ENCODE measurements at regions not wholly inside any gene's neighbourhood (a gene's known extent, or its start where the extent isn't known, plus 50 kb on each side); places are given as distances from the start of the nearest gene placed in this dataset.

DNA sequence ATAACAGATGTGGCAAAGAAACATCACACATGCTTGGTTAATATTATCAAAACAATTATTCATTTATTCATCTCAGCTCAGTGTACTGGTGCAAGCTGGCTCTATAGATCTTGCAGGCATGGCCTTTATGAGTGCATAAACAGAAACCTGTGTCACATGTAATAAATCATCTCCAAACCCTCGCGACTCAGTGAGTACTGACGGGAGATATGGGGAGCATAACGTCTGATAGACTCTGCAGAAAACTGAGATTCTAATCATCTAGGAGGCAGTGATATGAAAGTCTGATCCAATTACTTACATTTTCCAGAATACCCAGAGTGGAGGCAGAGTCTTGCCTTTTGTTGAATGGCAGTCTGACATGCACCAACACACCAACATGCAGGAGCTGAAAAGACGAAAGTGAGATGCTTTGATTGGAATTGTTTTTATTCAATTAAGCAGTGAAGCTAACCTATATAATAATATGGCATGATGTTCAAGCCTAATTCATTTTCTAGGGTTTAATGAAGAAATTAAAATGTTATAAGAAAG lies 416.8 kb downstream of the RNF144A start:
- H3K4me1 Mint-ChIP-seq (ENCODE audit: low read depth), result no peaks in the 10 kb centered on the region
- DNase-seq, result no peak
- H3K36me3 Mint-ChIP-seq (ENCODE audit: low read depth), result no peaks in the 10 kb centered on the region
- TF ChIP-seq, protein P1, sequence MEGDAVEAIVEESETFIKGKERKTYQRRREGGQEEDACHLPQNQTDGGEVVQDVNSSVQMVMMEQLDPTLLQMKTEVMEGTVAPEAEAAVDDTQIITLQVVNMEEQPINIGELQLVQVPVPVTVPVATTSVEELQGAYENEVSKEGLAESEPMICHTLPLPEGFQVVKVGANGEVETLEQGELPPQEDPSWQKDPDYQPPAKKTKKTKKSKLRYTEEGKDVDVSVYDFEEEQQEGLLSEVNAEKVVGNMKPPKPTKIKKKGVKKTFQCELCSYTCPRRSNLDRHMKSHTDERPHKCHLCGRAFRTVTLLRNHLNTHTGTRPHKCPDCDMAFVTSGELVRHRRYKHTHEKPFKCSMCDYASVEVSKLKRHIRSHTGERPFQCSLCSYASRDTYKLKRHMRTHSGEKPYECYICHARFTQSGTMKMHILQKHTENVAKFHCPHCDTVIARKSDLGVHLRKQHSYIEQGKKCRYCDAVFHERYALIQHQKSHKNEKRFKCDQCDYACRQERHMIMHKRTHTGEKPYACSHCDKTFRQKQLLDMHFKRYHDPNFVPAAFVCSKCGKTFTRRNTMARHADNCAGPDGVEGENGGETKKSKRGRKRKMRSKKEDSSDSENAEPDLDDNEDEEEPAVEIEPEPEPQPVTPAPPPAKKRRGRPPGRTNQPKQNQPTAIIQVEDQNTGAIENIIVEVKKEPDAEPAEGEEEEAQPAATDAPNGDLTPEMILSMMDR (IDR thresholded peaks at IDR 0.05), result no peak
- H3K27me3 Mint-ChIP-seq (ENCODE audit: insufficient read depth), result no peaks in the 10 kb centered on the region; the same call in 1 of the 2 replicates
- H3K4me3 Mint-ChIP-seq, result no peak overlapping the region
- H3K27ac Mint-ChIP-seq, result no peak overlapping the region
- H3K9me3 Mint-ChIP-seq, result peaks cover 29% of the 10 kb centered on the region

DNA sequence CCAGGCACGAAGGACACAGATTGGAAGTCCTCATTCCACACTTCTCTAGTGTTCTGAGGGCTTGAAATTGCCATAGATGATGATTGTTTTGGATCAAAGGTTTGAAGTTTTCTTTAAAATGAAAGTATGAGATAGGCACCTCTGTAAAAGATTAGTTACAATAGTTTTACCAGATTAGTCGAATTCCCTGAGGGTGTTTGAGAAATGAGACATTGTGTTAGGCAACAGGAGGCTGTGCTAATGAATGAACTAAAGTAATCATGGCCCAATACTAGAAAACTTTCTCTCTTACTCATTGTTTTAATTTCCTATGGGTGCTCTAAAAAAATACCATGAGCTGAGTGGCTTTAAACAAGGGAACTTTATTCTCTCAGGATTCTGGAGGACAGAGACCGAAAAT lies 421.7 kb downstream of the RNF144A start:
- H3K36me3 Mint-ChIP-seq (ENCODE audit: low read depth), result no peaks in the 10 kb centered on the region
- DNase-seq, result no peak
- H3K9me3 Mint-ChIP-seq, result peaks cover 34% of the 10 kb centered on the region
- no peak overlapping the region for H3K27ac Mint-ChIP-seq
- no peaks in the 10 kb centered on the region; the same call in 1 of the 2 replicates for H3K27me3 Mint-ChIP-seq (ENCODE audit: insufficient read depth)
- H3K4me3 Mint-ChIP-seq, result no peak overlapping the region
- TF ChIP-seq, protein P1 (IDR thresholded peaks at IDR 0.05), result no peak
- H3K4me1 Mint-ChIP-seq (ENCODE audit: low read depth), result no peaks in the 10 kb centered on the region

DNA sequence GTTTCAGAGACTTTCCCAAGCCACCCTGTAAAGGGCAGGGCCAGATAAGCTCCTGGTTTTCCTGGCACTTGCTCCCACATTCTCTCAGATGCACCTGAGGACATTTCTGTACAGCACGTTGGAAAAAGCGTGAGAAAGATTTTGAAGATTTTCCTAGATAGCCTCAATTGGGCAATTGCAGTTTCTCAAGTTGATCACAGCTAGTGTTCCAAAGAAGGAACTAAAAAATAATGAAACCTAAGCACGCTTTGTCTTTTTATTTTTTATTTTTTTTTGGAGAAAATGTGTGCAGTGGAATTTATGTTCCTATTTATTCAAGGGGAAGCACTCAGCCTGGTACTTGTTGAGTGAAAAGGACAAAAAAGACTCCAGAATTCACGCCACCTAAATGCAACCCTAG lies 429.1 kb downstream of the RNF144A start:
- no peak overlapping the region for H3K27ac Mint-ChIP-seq
- TF ChIP-seq, protein P1 (IDR thresholded peaks at IDR 0.05), result no peak
- H3K36me3 Mint-ChIP-seq (ENCODE audit: low read depth), result no peaks in the 10 kb centered on the region
- H3K4me1 Mint-ChIP-seq (ENCODE audit: low read depth), result no peaks in the 10 kb centered on the region
- H3K4me3 Mint-ChIP-seq, result no peak overlapping the region
- H3K27me3 Mint-ChIP-seq (ENCODE audit: insufficient read depth), result no peaks in the 10 kb centered on the region; the same call in 1 of the 2 replicates
- H3K9me3 Mint-ChIP-seq, result peaks cover 57% of the 10 kb centered on the region
- DNase-seq, result no peak

DNA sequence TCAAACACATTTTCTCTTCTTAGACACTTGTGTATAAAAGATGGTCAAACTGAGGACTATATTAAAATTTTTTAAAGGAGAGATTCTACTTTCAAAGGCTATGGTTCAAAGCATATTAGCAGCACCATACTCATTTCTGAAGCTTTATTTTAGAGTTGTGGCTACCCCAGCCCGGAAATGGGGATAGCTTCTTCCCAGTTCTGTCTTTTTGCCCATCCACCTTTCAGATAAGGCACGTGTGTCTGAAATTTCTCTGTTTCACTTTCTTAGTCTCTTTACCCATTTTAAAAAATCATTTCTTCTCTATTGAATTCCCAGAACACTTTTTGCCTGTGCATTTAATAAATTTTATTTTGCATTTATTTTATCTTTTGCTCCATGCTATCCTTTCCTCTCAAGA lies 431.5 kb downstream of the RNF144A start:
- Mint-ChIP-seq H3K36me3 (ENCODE audit: low read depth) (no peaks in the 10 kb centered on the region), H3K27ac (no peak overlapping the region)

DNA sequence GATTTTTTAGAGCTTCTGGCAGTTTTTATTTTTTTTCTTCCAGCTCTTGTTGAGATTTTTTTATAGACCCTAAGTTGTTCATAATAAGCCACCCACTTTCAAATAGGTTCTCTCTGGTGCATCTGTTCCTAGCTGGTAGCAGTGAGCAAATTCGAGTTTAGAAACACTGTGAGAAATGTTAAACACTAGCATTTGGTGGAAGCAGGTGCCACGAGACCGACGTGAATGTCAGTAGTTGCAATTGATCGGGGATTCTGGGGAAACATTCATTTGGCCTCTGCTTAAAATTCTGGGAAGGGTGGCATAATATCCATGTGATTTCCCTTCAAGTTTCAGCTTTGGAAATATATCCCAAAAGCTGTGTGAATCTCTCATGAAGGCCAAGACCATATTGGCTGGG lies 435.0 kb downstream of the RNF144A start:
- no peak for DNase-seq
- Mint-ChIP-seq H3K4me3 (no peak overlapping the region), H3K27me3 (ENCODE audit: insufficient read depth) (no peaks in the 10 kb centered on the region; the same call in none of the 2 replicates), H3K36me3 (ENCODE audit: low read depth) (no peaks in the 10 kb centered on the region), H3K9me3 (peaks cover 58% of the 10 kb centered on the region), H3K4me1 (ENCODE audit: low read depth) (no peaks in the 10 kb centered on the region), H3K27ac (no peak overlapping the region)
- TF ChIP-seq, protein P1 (IDR thresholded peaks at IDR 0.05), result no peak

More for the DNA sequence above, 431.5 kb downstream of the RNF144A start:
- Mint-ChIP-seq H3K4me3 (no peak overlapping the region), H3K4me1 (ENCODE audit: low read depth) (no peaks in the 10 kb centered on the region), H3K9me3 (peaks cover 64% of the 10 kb centered on the region), H3K27me3 (ENCODE audit: insufficient read depth) (no peaks in the 10 kb centered on the region; the same call in 1 of the 2 replicates)
- TF ChIP-seq, protein P1 (IDR thresholded peaks at IDR 0.05), result no peak
- no peak for DNase-seq

All from HFFc6 (cell line).